Neuronal stem cell (in vitro differentiated cells): ENCODE measurements at regions not wholly inside any gene's neighbourhood (a gene's known extent, or its start where the extent isn't known, plus 50 kb on each side); places are given as distances from the start of the nearest gene placed in this dataset.
"Not testable (repeated sequence)": the region's sequence is repeated elsewhere in the genome, so short reads cannot be mapped to it uniquely, and the experiment has no call there.

Experiments
- DNase-seq: peaks from one replicate; pipeline ENCODE4 v3.0.0-alpha.2; 2013; ENCODE audit warnings: low spot score
- H2AFZ ChIP-seq: one replicate; pipeline ENCODE4 v1.6.1; 2013; ENCODE audit warnings: mild to moderate bottlenecking, low read length, inconsistent platforms
- H2AK5ac ChIP-seq: 2 replicates; pipeline ENCODE4 v1.6.1; 2013; ENCODE audit warnings: low read depth, mild to moderate bottlenecking, inconsistent platforms, low read length, moderate library complexity, mixed read lengths
- H2BK120ac ChIP-seq: 2 replicates; pipeline ENCODE4 v1.6.1; 2013; ENCODE audit warnings: low read depth, mild to moderate bottlenecking, inconsistent platforms, low read length, moderate library complexity, mixed read lengths
- H2BK12ac ChIP-seq: one replicate; pipeline ENCODE4 v1.6.1; 2013; ENCODE audit warnings: low read length, inconsistent platforms
- H2BK15ac ChIP-seq: 2 replicates; pipeline ENCODE4 v1.6.1; 2013; ENCODE audit warnings: mild to moderate bottlenecking, low read length, inconsistent platforms, mixed read lengths
- H2BK5ac ChIP-seq: one replicate; pipeline ENCODE4 v1.6.1; 2013; ENCODE audit warnings: inconsistent platforms, mild to moderate bottlenecking, low read length, moderate library complexity
- H3K14ac ChIP-seq: one replicate; pipeline ENCODE4 v1.6.1; 2013; ENCODE audit warnings: low read length, inconsistent platforms
- H3K18ac ChIP-seq: 2 replicates; pipeline ENCODE4 v1.6.1; 2013; ENCODE audit warnings: low read length, inconsistent platforms
- H3K23ac ChIP-seq: 2 replicates; pipeline ENCODE4 v1.6.1; 2013; ENCODE audit warnings: low read depth, mild to moderate bottlenecking, mixed read lengths, low read length, inconsistent platforms; ENCODE audit not compliant: poor library complexity
- H3K27ac ChIP-seq: replicated peaks from 3 replicates; pipeline ENCODE4 v1.5.1; 2013; ENCODE audit warnings: low read length, inconsistent platforms
- H3K27me3 ChIP-seq, 3 experiments: 2 replicates each; pipeline ENCODE4 v1.6.1; 2013; ENCODE audit warnings: low read length in 3 of 3, mild to moderate bottlenecking in 2 of 3, inconsistent platforms in 1 of 3, low read depth in 1 of 3, mixed read lengths in 1 of 3, moderate library complexity in 1 of 3; ENCODE audit not compliant: control insufficient read depth in 3 of 3, insufficient read depth in 3 of 3
- H3K36me3 ChIP-seq, 2 donors: replicated peaks in 1 of 2; 2 replicates each; pipeline ENCODE4 v1.6.1; 2013; ENCODE audit warnings: low read length in 2 of 2; ENCODE audit not compliant: control insufficient read depth in 2 of 2, insufficient read depth in 2 of 2
- H3K4ac ChIP-seq: 2 replicates; pipeline ENCODE4 v1.6.1; 2013; ENCODE audit warnings: inconsistent platforms, mild to moderate bottlenecking, low read length, moderate library complexity
- H3K4me1 ChIP-seq, 2 donors: 1 replicate in 1 of 2; 2 replicates in 1 of 2; pipeline ENCODE4 v1.6.1; 2013; ENCODE audit warnings: low read length in 2 of 2, low read depth in 1 of 2; ENCODE audit not compliant: control insufficient read depth in 2 of 2, insufficient read depth in 1 of 2
- H3K4me2 ChIP-seq: one replicate; pipeline ENCODE4 v1.6.1; 2013; ENCODE audit warnings: mild to moderate bottlenecking, low read length, inconsistent platforms; ENCODE audit not compliant: insufficient read depth, poor library complexity, severe bottlenecking
- H3K4me3 ChIP-seq, 2 donors: 2 replicates each; pipeline ENCODE4 v1.5.1; 2013; ENCODE audit warnings: low read length in 2 of 2, mild to moderate bottlenecking in 2 of 2, inconsistent platforms in 1 of 2, moderate library complexity in 1 of 2
- H3K79me1 ChIP-seq: one replicate; pipeline ENCODE4 v1.6.1; 2013; ENCODE audit warnings: low read depth, mild to moderate bottlenecking, inconsistent platforms, low read length, moderate library complexity
- H3K9ac ChIP-seq: one replicate; pipeline ENCODE4 v1.6.1; 2013; ENCODE audit warnings: mild to moderate bottlenecking, low read depth, low read length, inconsistent platforms; ENCODE audit not compliant: poor library complexity
- H3K9me3 ChIP-seq, 2 donors: replicated peaks in 1 of 2; 2 replicates each; pipeline versions ENCODE3 to v1.6.1; 2013; ENCODE audit warnings: low read length in 2 of 2, mild to moderate bottlenecking in 2 of 2, inconsistent platforms in 1 of 2, low read depth in 1 of 2, mixed read lengths in 1 of 2, moderate library complexity in 1 of 2; ENCODE audit not compliant: control insufficient read depth in 2 of 2, insufficient read depth in 1 of 2
- H4K8ac ChIP-seq: one replicate; pipeline ENCODE4 v1.6.1; 2013; ENCODE audit warnings: low read depth, mild to moderate bottlenecking, inconsistent platforms, low read length, moderate library complexity
- H4K91ac ChIP-seq: one replicate; pipeline ENCODE4 v1.6.1; 2013; ENCODE audit warnings: low read length, low read depth, mild to moderate bottlenecking, inconsistent platforms; ENCODE audit not compliant: poor library complexity
- WGBS, 2 donors: extraction: QIAGEN DNeasy Blood & Tissue Kit; methylation state at CpG; one replicate each; pipeline ENCODE4 v1.1.7; 2013; ENCODE audit warnings: missing lambda C conversion rate in 2 of 2, mixed read lengths in 1 of 2; ENCODE audit not compliant: insufficient read length in 2 of 2, insufficient replicate concordance in 1 of 2; ENCODE audit errors: extremely low coverage in 2 of 2; 5-methylcytosine and 5-hydroxymethylcytosine counted together

DNA sequence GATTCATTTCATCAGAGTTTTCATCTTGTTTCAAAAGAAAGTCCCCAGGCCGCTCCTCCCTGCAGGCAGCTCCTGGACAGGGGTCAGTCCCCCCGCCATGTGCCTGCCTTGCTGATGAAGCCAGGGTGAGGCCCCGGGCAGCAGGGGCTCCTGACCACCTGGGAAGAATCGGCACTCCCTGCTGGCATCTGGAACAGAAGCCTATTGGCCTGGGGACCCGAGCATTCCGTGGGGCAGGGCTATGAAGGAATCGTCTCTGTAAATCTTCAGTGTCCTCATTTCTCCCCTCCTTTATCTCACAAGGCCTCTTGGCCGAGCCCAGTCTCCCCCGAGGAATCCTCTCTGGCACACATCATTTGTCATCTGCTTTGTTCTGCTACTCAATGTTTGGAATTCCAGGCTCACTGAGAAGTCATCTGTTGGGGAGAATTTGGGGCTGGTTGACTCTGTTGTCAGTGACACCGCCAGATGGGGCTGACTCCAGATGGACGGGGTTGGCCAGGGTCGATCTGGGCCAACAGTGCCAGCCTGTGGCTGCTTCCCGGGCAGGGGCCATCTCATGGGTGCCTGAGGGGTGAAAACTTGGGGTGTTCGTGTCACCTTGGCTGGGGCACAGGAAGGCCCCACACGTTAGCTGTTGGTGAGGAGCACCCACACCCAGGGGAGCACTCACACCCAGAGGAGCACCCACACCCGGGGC is 184.6 kb downstream of the LAT start:
- H2AFZ ChIP-seq, H3K9me3 ChIP-seq, H2BK12ac ChIP-seq, H2BK120ac ChIP-seq, H3K23ac ChIP-seq, H4K91ac ChIP-seq, H3K4me1 ChIP-seq, H2BK15ac ChIP-seq, H3K4me2 ChIP-seq, H3K9ac ChIP-seq, H3K14ac ChIP-seq, H3K27ac ChIP-seq, H2BK5ac ChIP-seq, H4K8ac ChIP-seq, H3K18ac ChIP-seq, H3K79me1 ChIP-seq, H3K4me3 ChIP-seq, DNase-seq, H2AK5ac ChIP-seq, H3K4ac ChIP-seq, H3K27me3 ChIP-seq, H3K36me3 ChIP-seq: not testable (repeated sequence)
- WGBS, 2 donors: no CpG with 5 or more reads among the region's 16 CpGs

- H4K8ac ChIP-seq, H2BK12ac ChIP-seq, H3K4me1 ChIP-seq, H3K9me3 ChIP-seq, H3K14ac ChIP-seq, H3K79me1 ChIP-seq, H2AK5ac ChIP-seq, H3K27me3 ChIP-seq, H3K4me3 ChIP-seq, H3K27ac ChIP-seq, H3K23ac ChIP-seq, H3K36me3 ChIP-seq, H2BK5ac ChIP-seq, H3K4me2 ChIP-seq, H2BK15ac ChIP-seq, H3K9ac ChIP-seq, H2BK120ac ChIP-seq, H4K91ac ChIP-seq, DNase-seq, H3K18ac ChIP-seq, H2AFZ ChIP-seq, H3K4ac ChIP-seq: not testable (repeated sequence)
- WGBS, 2 donors: no CpG with 5 or more reads among the region's 13 CpGs
Measured at GRCh38 chr16:29168515-29169259, 183.8 kb downstream of the LAT start.

- WGBS, 2 donors: no CpG with 5 or more reads among the region's 8 CpGs
- not testable (repeated sequence) for H3K9ac ChIP-seq
Measured at GRCh38 chr16:29164442-29165089, 179.7 kb downstream of the LAT start.

GRCh38 chr16:29160171-29160570 is 175.3 kb downstream of the LAT start:
- H4K91ac ChIP-seq, H3K27ac ChIP-seq, H3K18ac ChIP-seq, H3K9ac ChIP-seq, H3K9me3 ChIP-seq, H3K4me3 ChIP-seq, H2BK120ac ChIP-seq, H3K27me3 ChIP-seq, H3K36me3 ChIP-seq, H3K14ac ChIP-seq, H2AFZ ChIP-seq, H2BK15ac ChIP-seq, H4K8ac ChIP-seq, H3K79me1 ChIP-seq, DNase-seq, H3K4me2 ChIP-seq, H3K4ac ChIP-seq, H2BK5ac ChIP-seq: not testable (repeated sequence)
- Histone ChIP-seq H2BK12ac (peak overlapping the region; percentile 4), H2AK5ac (peak overlapping the region; percentile 28), H3K23ac (peak overlapping the region; percentile 65), H3K4me1 (peaks cover 5 to 17% of the 10 kb centered on the region in 2 donors)
- whole genome bisulfite sequencing, 2 donors: no CpG with 5 or more reads among the region's 25 CpGs

More at GRCh38 chr16:29164442-29165089, 179.7 kb downstream of the LAT start:
- not testable (repeated sequence) for H2AK5ac ChIP-seq, H3K4me2 ChIP-seq, H3K4me3 ChIP-seq, H3K27me3 ChIP-seq, H2BK5ac ChIP-seq, H3K4me1 ChIP-seq, H3K14ac ChIP-seq, DNase-seq, H4K8ac ChIP-seq, H2BK12ac ChIP-seq, H3K27ac ChIP-seq, H3K4ac ChIP-seq, H2AFZ ChIP-seq, H3K18ac ChIP-seq, H4K91ac ChIP-seq, H2BK120ac ChIP-seq, H3K79me1 ChIP-seq, H3K9me3 ChIP-seq, H2BK15ac ChIP-seq, H3K23ac ChIP-seq, H3K36me3 ChIP-seq
